HAP-1 (cell line): ENCODE measurements at regions not wholly inside any gene's neighbourhood (a gene's known extent, or its start where the extent isn't known, plus 50 kb on each side); places are given as distances from the start of the nearest gene placed in this dataset.
"Not testable (repeated sequence)": the region's sequence is repeated elsewhere in the genome, so short reads cannot be mapped to it uniquely, and the experiment has no call there.

Source experiments
- DNase-seq, 2 experiments: peaks; one replicate each; pipeline ENCODE4 v3.0.0-alpha.2; 2016 to 2020; ENCODE audit warnings: low spot score in 2 of 2
- H3K27me3 ChIP-seq: fragments of 250-450 bp; sonication (Bioruptor Pico); 2 replicates; pipeline ENCODE4 v1.5.1; 2020; ENCODE audit warnings: low read depth, mild to moderate bottlenecking, moderate library complexity
- H3K36me3 ChIP-seq: fragments of 250-450 bp; sonication (Bioruptor Pico); replicated peaks from 2 replicates; pipeline ENCODE4 v1.5.1; 2020; ENCODE audit warnings: mild to moderate bottlenecking
- H3K4me1 ChIP-seq: fragments of 250-450 bp; sonication (Bioruptor Pico); 2 replicates; pipeline ENCODE4 v1.5.1; 2020; ENCODE audit warnings: mild to moderate bottlenecking
- H3K4me3 ChIP-seq: fragments of 250-450 bp; sonication (Bioruptor Pico); 2 replicates; pipeline ENCODE4 v1.5.1; 2020; ENCODE audit warnings: mild to moderate bottlenecking, moderate library complexity
- H3K9me3 ChIP-seq: fragments of 250-450 bp; sonication (Bioruptor Pico); 2 replicates; pipeline ENCODE4 v1.5.1; 2020; ENCODE audit warnings: mild to moderate bottlenecking, moderate library complexity
- in situ Hi-C: fragments of 300-500 bp; cut with MboI; formaldehyde crosslinking; loops from 3 replicates; pipeline ENCODE4 v1.14.3; 2020; ENCODE audit warnings: low sequenced_read_pairs, inconsistent platforms, mixed read lengths

DNA sequence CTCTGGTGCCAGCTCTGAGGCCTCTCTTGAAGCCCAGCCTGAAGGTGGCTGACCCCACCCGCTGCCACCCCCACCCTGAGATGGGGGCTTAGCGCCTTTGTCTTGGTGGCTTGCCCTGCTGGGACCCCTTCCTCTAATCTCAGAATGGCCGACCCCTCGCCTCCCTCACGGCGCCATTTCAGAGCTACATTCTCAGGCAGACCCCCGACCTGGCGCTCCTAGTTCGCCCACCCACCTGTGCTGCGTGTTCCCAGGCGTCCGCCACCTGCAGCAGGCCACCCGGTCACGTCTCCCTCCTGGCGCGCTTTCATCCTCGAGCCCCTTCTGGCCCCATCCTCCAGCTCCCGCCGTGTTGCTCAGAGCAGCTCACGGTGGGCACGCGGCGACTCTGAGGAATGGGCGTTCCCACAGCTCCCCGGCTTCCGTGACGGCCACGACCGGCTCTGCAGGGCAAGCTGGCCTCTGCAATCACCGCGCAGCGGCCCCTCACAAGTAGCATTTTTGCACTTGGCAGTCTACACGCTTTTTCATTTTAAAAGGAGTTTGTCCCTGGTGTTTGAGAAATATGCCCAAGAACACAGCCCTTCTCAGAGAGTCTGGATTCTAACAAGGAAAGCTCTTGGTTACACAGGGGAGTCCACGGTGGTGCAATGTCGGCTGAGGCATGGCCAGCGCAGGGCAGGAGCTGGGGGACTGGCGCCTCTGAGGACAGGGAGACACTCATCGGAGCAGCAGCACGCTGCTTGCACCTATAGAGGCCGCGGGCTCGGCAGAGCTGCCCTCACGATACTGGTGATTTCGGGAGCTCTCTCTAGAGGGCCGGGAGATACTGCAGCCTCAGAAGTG, 105.7 kb upstream of the C14orf180 start:
- Histone ChIP-seq H3K36me3 (no peaks in the 10 kb centered on the region), H3K4me3 (no peak overlapping the region), H3K27me3 (no peaks in the 10 kb centered on the region), H3K4me1 (no peaks in the 10 kb centered on the region), H3K9me3 (no peaks in the 10 kb centered on the region)
- no peak for DNase-seq
- in situ Hi-C loops, result no loop called here

DNA sequence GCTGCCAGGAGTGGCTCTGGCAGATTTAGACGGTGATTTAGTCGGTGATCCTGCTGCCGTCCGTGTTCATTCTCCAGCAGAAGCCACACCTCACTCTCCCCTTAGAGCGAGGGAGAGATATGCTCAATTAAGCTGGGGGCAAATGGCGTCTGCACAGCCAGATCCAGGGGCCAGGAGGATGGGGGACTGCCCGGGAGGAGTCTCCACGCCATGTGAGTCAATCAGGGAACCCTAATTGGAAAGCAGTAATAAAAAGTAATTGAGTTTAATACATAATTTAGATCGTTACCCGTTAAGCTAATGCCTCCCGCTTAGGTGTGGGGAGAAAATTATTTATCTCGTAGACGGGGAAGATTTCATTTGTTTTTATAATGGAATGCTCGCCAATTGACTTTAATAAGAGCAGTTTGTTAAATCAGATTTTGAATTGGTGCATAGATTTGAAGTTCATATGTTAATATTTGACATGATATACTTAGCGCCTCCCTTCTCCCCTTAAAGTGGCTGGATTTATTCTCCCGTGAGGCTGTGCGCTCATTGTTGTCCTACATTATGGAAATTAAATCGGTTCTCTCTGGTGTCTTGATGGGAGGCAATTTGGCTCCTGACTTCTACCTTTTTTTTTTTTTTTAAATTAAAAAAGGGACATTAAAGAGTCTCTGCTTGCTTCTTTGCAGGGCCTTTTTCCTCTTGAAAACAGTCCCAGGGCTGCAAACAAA, 104.9 kb upstream of the C14orf180 start:
- no peak for DNase-seq
- Histone ChIP-seq H3K27me3 (no peaks in the 10 kb centered on the region), H3K36me3 (no peaks in the 10 kb centered on the region), H3K4me3 (no peak overlapping the region), H3K4me1 (no peaks in the 10 kb centered on the region), H3K9me3 (no peaks in the 10 kb centered on the region)
- in situ Hi-C loops, result no loop called here

DNA sequence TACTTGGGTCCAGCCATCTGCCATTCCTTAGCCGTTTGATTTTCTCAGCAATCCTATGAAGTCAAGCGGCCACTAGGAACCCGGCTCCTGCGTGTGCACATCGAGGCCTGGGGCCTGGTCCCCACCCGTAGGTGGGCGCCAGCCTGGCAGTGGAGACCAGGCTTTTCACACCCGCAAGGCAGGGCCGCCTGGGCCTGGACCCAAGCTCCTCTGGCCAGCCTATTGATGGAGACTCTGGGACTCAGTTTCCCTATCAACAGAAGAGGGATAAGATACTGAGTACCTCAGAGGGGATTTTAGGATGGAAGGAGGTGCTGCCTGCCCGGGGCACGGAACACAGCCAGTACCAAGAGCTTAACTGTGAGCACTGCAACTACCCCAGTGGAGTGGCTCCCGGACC, 104.3 kb upstream of the C14orf180 start:
- H3K4me1 ChIP-seq, result no peaks in the 10 kb centered on the region
- H3K9me3 ChIP-seq, result no peaks in the 10 kb centered on the region
- DNase-seq, result no peak
- H3K36me3 ChIP-seq, result no peaks in the 10 kb centered on the region
- in situ Hi-C loops, result no loop called here
- no peak overlapping the region for H3K4me3 ChIP-seq
- H3K27me3 ChIP-seq, result no peaks in the 10 kb centered on the region

DNA sequence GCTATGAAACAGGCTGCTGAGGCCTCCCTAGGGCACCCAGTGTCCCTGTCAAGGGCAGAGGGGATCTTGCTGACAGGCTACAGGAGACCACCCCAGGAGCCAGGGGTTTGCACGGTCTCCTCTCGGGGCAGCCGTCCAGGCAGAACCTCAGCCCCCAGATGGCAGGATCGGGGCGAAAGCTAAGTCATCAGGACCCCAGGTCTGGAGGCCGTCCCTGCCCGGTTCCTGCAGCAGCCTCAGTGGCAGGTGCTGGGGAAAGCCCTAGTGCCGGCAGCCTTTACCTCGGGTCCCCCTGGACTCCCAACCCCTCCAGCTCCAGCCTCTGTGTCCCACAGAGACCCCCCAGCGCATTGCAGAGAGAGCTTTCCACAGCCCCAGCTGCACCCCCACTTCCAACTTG, 103.8 kb upstream of the C14orf180 start:
- no peaks in the 10 kb centered on the region for H3K36me3 ChIP-seq
- H3K4me3 ChIP-seq, result no peak overlapping the region
- no peaks in the 10 kb centered on the region for H3K4me1 ChIP-seq
- DNase-seq, result no peak
- no peaks in the 10 kb centered on the region for H3K27me3 ChIP-seq
- in situ Hi-C loops, result no loop called here
- H3K9me3 ChIP-seq, result no peaks in the 10 kb centered on the region

DNA sequence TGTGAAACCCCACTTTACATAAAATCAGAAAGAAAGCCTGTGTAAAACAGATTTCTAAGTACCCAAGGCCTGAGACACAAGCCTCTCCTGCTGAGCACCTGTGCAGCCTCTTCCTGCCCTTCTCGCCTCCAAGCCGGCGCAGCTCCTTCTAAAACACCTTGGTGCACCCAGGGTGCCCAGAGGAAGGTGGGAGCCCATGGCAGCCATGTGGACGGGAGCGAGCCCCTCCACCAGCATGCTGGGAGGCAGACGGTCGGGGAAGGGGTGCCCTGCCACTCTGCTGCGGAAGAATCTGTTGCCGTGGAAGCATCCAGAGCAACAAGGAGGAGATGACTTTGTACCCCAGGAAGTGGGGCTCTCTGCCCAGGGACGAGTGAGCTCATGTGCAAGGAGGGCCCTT, 103.1 kb upstream of the C14orf180 start:
- no peak for DNase-seq
- Histone ChIP-seq H3K4me3 (no peak overlapping the region), H3K27me3 (no peaks in the 10 kb centered on the region), H3K4me1 (no peaks in the 10 kb centered on the region), H3K36me3 (no peaks in the 10 kb centered on the region), H3K9me3 (no peaks in the 10 kb centered on the region)
- in situ Hi-C loops, result no loop called here

GRCh38 chr14:104477117-104477623, 102.4 kb upstream of the C14orf180 start:
- in situ Hi-C loops, result no loop called here
- Histone ChIP-seq H3K27me3 (no peaks in the 10 kb centered on the region), H3K4me3 (no peak overlapping the region), H3K9me3 (no peaks in the 10 kb centered on the region), H3K4me1 (no peaks in the 10 kb centered on the region), H3K36me3 (no peaks in the 10 kb centered on the region)
- no peak for DNase-seq

DNA sequence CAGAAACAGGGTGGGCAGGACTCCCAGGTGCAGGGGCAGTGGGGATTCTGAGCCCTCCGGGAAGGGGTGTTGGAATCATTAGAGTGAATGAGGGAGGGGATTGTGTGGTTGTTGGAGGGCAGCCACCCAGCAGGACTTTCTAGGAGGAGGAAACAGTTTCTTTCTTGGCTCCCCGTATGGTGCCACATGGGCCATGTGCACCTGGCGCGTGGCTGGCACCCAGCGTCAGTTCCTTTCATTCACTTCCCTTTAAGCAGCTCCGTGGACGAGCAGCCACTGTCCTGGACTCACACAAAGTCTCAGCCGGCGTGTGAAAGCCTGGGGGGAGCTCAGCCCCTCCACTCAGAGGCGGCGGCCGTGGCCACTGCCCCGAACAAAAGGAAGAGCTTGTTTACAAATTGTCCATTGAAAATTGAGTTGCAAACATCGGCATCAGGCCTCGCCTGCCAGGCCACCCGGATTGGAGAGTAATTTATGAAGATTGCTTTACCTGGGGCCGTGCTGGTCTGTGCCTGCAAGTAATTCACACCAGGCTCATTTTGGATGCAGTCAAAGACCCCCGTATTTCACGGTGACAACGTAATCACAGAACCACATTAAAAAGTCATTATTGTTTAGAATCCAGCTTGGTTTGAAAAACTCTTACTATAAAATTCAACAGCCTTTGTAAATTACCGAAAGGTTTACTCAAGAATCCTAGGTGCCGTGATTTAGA, 101.7 kb upstream of the C14orf180 start:
- Histone ChIP-seq H3K9me3 (no peaks in the 10 kb centered on the region; the same call in 1 of the 2 replicates), H3K4me1 (no peaks in the 10 kb centered on the region), H3K4me3 (no peak overlapping the region), H3K36me3 (no peaks in the 10 kb centered on the region), H3K27me3 (no peaks in the 10 kb centered on the region)
- in situ Hi-C loops, result no loop called here
- DNase-seq, result no peak

- no peak for DNase-seq
- no peaks in the 10 kb centered on the region for H3K27me3 ChIP-seq
- H3K4me1 ChIP-seq, result no peaks in the 10 kb centered on the region
- in situ Hi-C loops, result no loop called here
- H3K36me3 ChIP-seq, result no peaks in the 10 kb centered on the region
- no peak overlapping the region for H3K4me3 ChIP-seq
- no peaks in the 10 kb centered on the region; the same call in 1 of the 2 replicates for H3K9me3 ChIP-seq
Measured at GRCh38 chr14:104478656-104479055, 100.9 kb upstream of the C14orf180 start.

GRCh38 chr14:104479901-104480300, 99.7 kb upstream of the C14orf180 start:
- H3K27me3 ChIP-seq, result no peaks in the 10 kb centered on the region
- no peak overlapping the region for H3K4me3 ChIP-seq
- DNase-seq, result no peak
- in situ Hi-C loops, result no loop called here
- no peaks in the 10 kb centered on the region for H3K36me3 ChIP-seq
- no peaks in the 10 kb centered on the region for H3K4me1 ChIP-seq
- H3K9me3 ChIP-seq, result no peaks in the 10 kb centered on the region; the same call in 1 of the 2 replicates

GRCh38 chr14:104481323-104481722, 98.2 kb upstream of the C14orf180 start:
- no peaks in the 10 kb centered on the region for H3K4me1 ChIP-seq
- no peaks in the 10 kb centered on the region; the same call in 1 of the 2 replicates for H3K27me3 ChIP-seq
- H3K36me3 ChIP-seq, result no peaks in the 10 kb centered on the region
- H3K9me3 ChIP-seq, result no peaks in the 10 kb centered on the region; the same call in 1 of the 2 replicates
- no peak for DNase-seq
- H3K4me3 ChIP-seq, result no peak overlapping the region
- in situ Hi-C loops, result no loop called here

GRCh38 chr14:104482017-104482416, 97.5 kb upstream of the C14orf180 start:
- H3K36me3 ChIP-seq, in situ Hi-C loops, DNase-seq, H3K27me3 ChIP-seq, H3K4me3 ChIP-seq, H3K4me1 ChIP-seq, H3K9me3 ChIP-seq: not testable (repeated sequence)

DNA sequence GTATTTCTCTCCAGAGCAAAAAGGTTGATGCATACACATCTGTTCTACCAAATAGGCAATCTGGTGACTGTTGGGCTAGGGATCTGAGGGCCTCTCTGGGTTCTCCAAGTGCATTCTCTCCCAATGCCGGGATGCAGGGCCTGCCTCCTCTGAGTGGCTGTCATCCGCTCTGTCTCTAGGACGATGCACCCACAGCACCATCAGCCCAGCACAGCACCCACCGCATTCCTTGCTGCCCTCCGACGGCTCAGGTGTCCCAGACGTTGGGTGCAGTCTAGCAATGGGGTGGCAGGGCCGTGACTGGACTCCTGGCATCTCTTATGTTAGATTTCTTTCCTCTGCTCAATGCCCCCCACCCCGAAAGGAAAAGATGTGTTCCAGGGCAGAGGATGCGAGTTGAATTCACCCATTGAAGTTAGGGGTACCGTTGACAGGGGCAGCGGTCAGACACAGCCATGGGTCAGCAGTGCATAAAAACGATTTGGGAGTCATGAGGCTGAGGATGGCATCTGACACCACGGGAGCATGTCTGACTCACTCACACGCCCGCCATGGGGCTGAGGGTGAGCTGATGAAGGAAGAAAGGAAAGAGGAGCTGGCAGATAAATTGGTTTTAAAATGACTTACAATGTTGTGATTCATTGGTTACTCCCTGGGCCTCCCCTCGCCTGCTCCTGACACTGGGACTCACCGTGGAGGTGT, 93.2 kb upstream of the C14orf180 start:
- no peak for DNase-seq
- in situ Hi-C loops, result no loop called here
- Histone ChIP-seq H3K4me3 (no peak overlapping the region), H3K36me3 (no peaks in the 10 kb centered on the region), H3K9me3 (no peaks in the 10 kb centered on the region; the same call in 1 of the 2 replicates), H3K27me3 (peaks cover 6% of the 10 kb centered on the region), H3K4me1 (no peaks in the 10 kb centered on the region)

- Histone ChIP-seq H3K36me3 (no peaks in the 10 kb centered on the region), H3K9me3 (no peaks in the 10 kb centered on the region), H3K4me1 (no peaks in the 10 kb centered on the region), H3K4me3 (no peak overlapping the region), H3K27me3 (peaks cover 6% of the 10 kb centered on the region; the same call in 1 of the 2 replicates)
- no peak for DNase-seq
- in situ Hi-C loops, result no loop called here
Measured at GRCh38 chr14:104494483-104494882, 85.1 kb upstream of the C14orf180 start.
